Stimulated activated CD4-positive, alpha-beta T cell treated with anti-CD3 and anti-CD28 coated beads, Interleukin-12 subunit alpha, Interleukin-12 subunit beta, amount 100 ng/mL, for 4 hours (primary cell): ENCODE measurements at regions not wholly inside any gene's neighbourhood (a gene's known extent, or its start where the extent isn't known, plus 50 kb on each side); places are given as distances from the start of the nearest gene placed in this dataset.
"Not testable (repeated sequence)": the region's sequence is repeated elsewhere in the genome, so short reads cannot be mapped to it uniquely, and the experiment has no call there.

Experiments used
- DNase-seq: peaks from one replicate; pipeline ENCODE4 v3.0.0-alpha.2; 2020

GRCh38 chr17:16888413-16889087, 83.4 kb downstream of the TNFRSF13B start:
- no peak for DNase-seq

GRCh38 chr17:16887523-16888095, 84.3 kb downstream of the TNFRSF13B start:
- DNase-seq: no peak

GRCh38 chr17:16886655-16887322, 85.1 kb downstream of the TNFRSF13B start:
- no peak for DNase-seq

- not testable (repeated sequence) for DNase-seq
Measured at GRCh38 chr17:16885204-16885603, 86.7 kb downstream of the TNFRSF13B start.

GRCh38 chr17:16882926-16883265, 89.0 kb downstream of the TNFRSF13B start:
- DNase-seq: not testable (repeated sequence)

GRCh38 chr17:16882243-16882925, 89.5 kb downstream of the TNFRSF13B start:
- DNase-seq: no peak

GRCh38 chr17:16881239-16881924, 90.5 kb downstream of the TNFRSF13B start:
- DNase-seq: no peak

GRCh38 chr17:16880843-16881230, 91.1 kb downstream of the TNFRSF13B start:
- DNase-seq: no peak

GRCh38 chr17:16880121-16880842, 91.6 kb downstream of the TNFRSF13B start:
- no peak for DNase-seq

- no peak for DNase-seq
Measured at GRCh38 chr17:16879686-16880085, 92.2 kb downstream of the TNFRSF13B start.

- DNase-seq: no peak
Measured at GRCh38 chr17:16878606-16879005, 93.3 kb downstream of the TNFRSF13B start.

- DNase-seq: no peak
Measured at GRCh38 chr17:16878084-16878483, 93.8 kb downstream of the TNFRSF13B start.

- no peak for DNase-seq
Measured at GRCh38 chr17:16877099-16877498, 94.8 kb downstream of the TNFRSF13B start.

GRCh38 chr17:16875662-16876061, 96.3 kb downstream of the TNFRSF13B start:
- DNase-seq: no peak

GRCh38 chr17:16874216-16874615, 97.7 kb downstream of the TNFRSF13B start:
- not testable (repeated sequence) for DNase-seq

GRCh38 chr17:16873174-16874035, 98.5 kb downstream of the TNFRSF13B start:
- DNase-seq: peak; percentile 10

GRCh38 chr17:16872351-16873173, 99.4 kb downstream of the TNFRSF13B start:
- DNase-seq: no peak

- not testable (repeated sequence) for DNase-seq
Measured at GRCh38 chr17:16871446-16872190, 100.3 kb downstream of the TNFRSF13B start.
